PFSK-1 (cell line): ENCODE measurements at regions not wholly inside any gene's neighbourhood (a gene's known extent, or its start where the extent isn't known, plus 50 kb on each side); places are given as distances from the start of the nearest gene placed in this dataset.

Source experiments
- FOXP2 ChIP-seq: optimal IDR thresholded peaks from 2 replicates; pipeline ENCODE3; 2011; ENCODE audit warnings: borderline replicate concordance, control low read depth, inconsistent platforms; ENCODE audit not compliant: insufficient read depth; ENCODE audit errors: extremely low read length, extremely low read depth
- POLR2AphosphoS5 ChIP-seq: IDR thresholded peaks from 2 replicates; pipeline ENCODE4 v1.6.1; 2012; ENCODE audit warnings: low read depth, mild to moderate bottlenecking, control low read depth, low read length, moderate library complexity
- SIN3A ChIP-seq: IDR thresholded peaks from 2 replicates; pipeline ENCODE4 v1.6.1; 2012; ENCODE audit warnings: mild to moderate bottlenecking, low read length, moderate library complexity, borderline replicate concordance; ENCODE audit not compliant: insufficient read depth
- TAF1 ChIP-seq: IDR thresholded peaks from 2 replicates; pipeline ENCODE4 v1.6.1; 2012; ENCODE audit warnings: low read length, control low read depth, borderline replicate concordance; ENCODE audit not compliant: insufficient read depth
- TF ChIP-seq, protein P1 (sequence below), 2 experiments: IDR thresholded peaks; 2 replicates each; pipeline versions ENCODE4 v1.6.1 to v1.8.0; 2011 to 2012; ENCODE audit warnings: low read depth in 2 of 2, low read length in 2 of 2, control low read depth in 1 of 2, inconsistent platforms in 1 of 2, mild to moderate bottlenecking in 1 of 2, moderate library complexity in 1 of 2; ENCODE audit not compliant: insufficient read depth in 1 of 2

DNA sequence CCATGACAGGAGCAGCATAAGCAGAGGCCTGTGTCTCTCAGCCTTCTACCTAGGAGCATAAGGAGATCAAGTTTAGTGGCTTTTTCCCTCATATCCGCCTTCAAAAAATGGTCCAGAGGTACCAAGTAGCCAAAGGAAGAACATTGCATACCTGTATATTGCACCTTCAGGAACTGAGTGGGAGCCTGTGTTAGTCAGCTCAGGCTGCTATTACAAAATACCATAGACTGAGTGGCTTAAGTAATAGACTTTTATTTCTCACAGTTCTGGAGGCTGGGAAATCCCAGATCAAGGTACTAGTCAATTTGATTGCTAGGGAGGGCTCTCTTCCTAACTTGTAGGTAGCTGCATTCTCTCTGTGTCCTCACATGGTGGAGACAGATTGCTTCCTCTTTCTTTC, 597.4 kb upstream of the PTGER4 start:
- TF ChIP-seq, protein P1, sequence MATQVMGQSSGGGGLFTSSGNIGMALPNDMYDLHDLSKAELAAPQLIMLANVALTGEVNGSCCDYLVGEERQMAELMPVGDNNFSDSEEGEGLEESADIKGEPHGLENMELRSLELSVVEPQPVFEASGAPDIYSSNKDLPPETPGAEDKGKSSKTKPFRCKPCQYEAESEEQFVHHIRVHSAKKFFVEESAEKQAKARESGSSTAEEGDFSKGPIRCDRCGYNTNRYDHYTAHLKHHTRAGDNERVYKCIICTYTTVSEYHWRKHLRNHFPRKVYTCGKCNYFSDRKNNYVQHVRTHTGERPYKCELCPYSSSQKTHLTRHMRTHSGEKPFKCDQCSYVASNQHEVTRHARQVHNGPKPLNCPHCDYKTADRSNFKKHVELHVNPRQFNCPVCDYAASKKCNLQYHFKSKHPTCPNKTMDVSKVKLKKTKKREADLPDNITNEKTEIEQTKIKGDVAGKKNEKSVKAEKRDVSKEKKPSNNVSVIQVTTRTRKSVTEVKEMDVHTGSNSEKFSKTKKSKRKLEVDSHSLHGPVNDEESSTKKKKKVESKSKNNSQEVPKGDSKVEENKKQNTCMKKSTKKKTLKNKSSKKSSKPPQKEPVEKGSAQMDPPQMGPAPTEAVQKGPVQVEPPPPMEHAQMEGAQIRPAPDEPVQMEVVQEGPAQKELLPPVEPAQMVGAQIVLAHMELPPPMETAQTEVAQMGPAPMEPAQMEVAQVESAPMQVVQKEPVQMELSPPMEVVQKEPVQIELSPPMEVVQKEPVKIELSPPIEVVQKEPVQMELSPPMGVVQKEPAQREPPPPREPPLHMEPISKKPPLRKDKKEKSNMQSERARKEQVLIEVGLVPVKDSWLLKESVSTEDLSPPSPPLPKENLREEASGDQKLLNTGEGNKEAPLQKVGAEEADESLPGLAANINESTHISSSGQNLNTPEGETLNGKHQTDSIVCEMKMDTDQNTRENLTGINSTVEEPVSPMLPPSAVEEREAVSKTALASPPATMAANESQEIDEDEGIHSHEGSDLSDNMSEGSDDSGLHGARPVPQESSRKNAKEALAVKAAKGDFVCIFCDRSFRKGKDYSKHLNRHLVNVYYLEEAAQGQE (IDR thresholded peaks at IDR 0.05; ENCODE audit: insufficient read depth in 1 of 2, low read depth in 2 of 2, low read length in 2 of 2): no peak
- TF ChIP-seq POLR2AphosphoS5 (no peak), SIN3A (no peak), TAF1 (no peak), FOXP2 (no peak)
